GM23338 (cell line): ENCODE measurements at regions not wholly inside any gene's neighbourhood (a gene's known extent, or its start where the extent isn't known, plus 50 kb on each side); places are given as distances from the start of the nearest gene placed in this dataset.

Source experiments
- ATAC-seq: fragments of 200-7000 bp; cut with Tn5 transposase; 3 replicates; pipeline ENCODE4 v1.9.1; 2020
- DNase-seq: peaks from one replicate; pipeline ENCODE4 v3.0.0-alpha.2; 2015; ENCODE audit warnings: low spot score
- H2AFZ ChIP-seq: fragments of 200-600 bp; sonication (generic); 2 replicates; pipeline ENCODE4 v1.8.0; 2016; ENCODE audit warnings: antibody characterized with exemption, mild to moderate bottlenecking, moderate library complexity
- H3F3A ChIP-seq: fragments of 200-600 bp; sonication (generic); replicated peaks from 2 replicates; pipeline ENCODE4 v1.8.0; 2017; ENCODE audit warnings: antibody characterized with exemption, mixed run types, low read depth
- H3K27ac ChIP-seq: fragments of 200-600 bp; sonication (generic); 2 replicates; pipeline ENCODE4 v1.6.1; 2016; ENCODE audit warnings: low read depth
- H3K27me3 ChIP-seq: fragments of 200-600 bp; sonication (generic); 2 replicates; pipeline ENCODE4 v1.8.0; 2016; ENCODE audit warnings: mild to moderate bottlenecking, mixed run types, moderate library complexity; ENCODE audit not compliant: insufficient read depth
- H3K36me3 ChIP-seq: fragments of 200-600 bp; sonication (generic); 2 replicates; pipeline ENCODE4 v1.8.0; 2016; ENCODE audit warnings: mild to moderate bottlenecking; ENCODE audit not compliant: insufficient read depth
- H3K4me1 ChIP-seq: fragments of 200-600 bp; sonication (generic); 2 replicates; pipeline ENCODE4 v1.8.0; 2016; ENCODE audit warnings: mild to moderate bottlenecking, moderate library complexity; ENCODE audit not compliant: insufficient read depth
- H3K4me2 ChIP-seq: fragments of 200-600 bp; sonication (generic); 2 replicates; pipeline ENCODE4 v1.7.1; 2017; ENCODE audit warnings: mixed run types
- H3K4me3 ChIP-seq: fragments of 200-600 bp; sonication (generic); 2 replicates; pipeline ENCODE4 v1.6.1; 2016; ENCODE audit warnings: mixed run types
- H3K79me2 ChIP-seq: fragments of 200-600 bp; sonication (generic); replicated peaks from 2 replicates; pipeline ENCODE4 v1.8.0; 2017; ENCODE audit warnings: mild to moderate bottlenecking; ENCODE audit not compliant: insufficient read depth
- H3K9me2 ChIP-seq: fragments of 200-600 bp; sonication (generic); 2 replicates; pipeline ENCODE4 v1.8.0; 2017; ENCODE audit not compliant: insufficient read depth
- H4K20me1 ChIP-seq: fragments of 200-600 bp; sonication (generic); replicated peaks from 2 replicates; pipeline ENCODE4 v1.8.0; 2017; ENCODE audit warnings: mild to moderate bottlenecking; ENCODE audit not compliant: insufficient read depth
- H3K27ac Mint-ChIP-seq: 2 replicates; pipeline ENCODE4 v1.8.0; 2020; ENCODE audit warnings: inconsistent platforms, mild to moderate bottlenecking, moderate library complexity, mixed read lengths
- H3K27me3 Mint-ChIP-seq: 3 replicates; pipeline ENCODE4 v1.8.0; 2022; ENCODE audit warnings: low read depth, mild to moderate bottlenecking, moderate library complexity, mixed read lengths, inconsistent platforms; ENCODE audit not compliant: insufficient read depth, poor library complexity
- H3K36me3 Mint-ChIP-seq: 3 replicates; pipeline ENCODE4 v1.8.0; 2021; ENCODE audit warnings: low read depth, mild to moderate bottlenecking, inconsistent platforms, moderate library complexity, mixed read lengths
- H3K4me1 Mint-ChIP-seq: 3 replicates; pipeline ENCODE4 v1.8.0; 2020; ENCODE audit warnings: mild to moderate bottlenecking, inconsistent platforms, mixed read lengths
- H3K4me3 Mint-ChIP-seq: 3 replicates; pipeline ENCODE4 v1.8.0; 2021; ENCODE audit warnings: moderate library complexity, mild to moderate bottlenecking, inconsistent platforms, mixed read lengths
- H3K9me3 Mint-ChIP-seq: 3 replicates; pipeline ENCODE4 v1.8.0; 2020; ENCODE audit warnings: moderate library complexity, mild to moderate bottlenecking, inconsistent platforms, mixed read lengths
- CREB1 ChIP-seq: fragments of 250-450 bp; sonication (Bioruptor Pico); IDR thresholded peaks from 2 replicates; pipeline ENCODE4 v1.5.0; 2020; ENCODE audit warnings: low read depth, mild to moderate bottlenecking, moderate library complexity
- CTCF ChIP-seq, 2 experiments: fragments of 200-600 bp in 1 of 2; sonication (generic) in 1 of 2; conservative IDR thresholded peaks; 2 replicates each; pipeline versions ENCODE4 v1.5.1 to v1.6.1; 2016 to 2017; ENCODE audit warnings: antibody characterized with exemption in 2 of 2, low read depth in 2 of 2, mild to moderate bottlenecking in 2 of 2, moderate library complexity in 1 of 2
- ETS1 ChIP-seq: IDR thresholded peaks from 2 replicates; pipeline ENCODE4 v1.6.1; 2016; ENCODE audit warnings: antibody characterized with exemption
- EZH2 ChIP-seq: fragments of 200-600 bp; sonication (generic); IDR thresholded peaks from one replicate; pipeline ENCODE4 v1.8.0; 2017; ENCODE audit warnings: antibody characterized with exemption, mild to moderate bottlenecking, low read depth; ENCODE audit not compliant: unreplicated experiment
- EZH2phosphoT487 ChIP-seq: fragments of 200-600 bp; sonication (generic); IDR thresholded peaks from one replicate; pipeline ENCODE4 v1.8.1; 2018; ENCODE audit warnings: antibody characterized with exemption; ENCODE audit not compliant: unreplicated experiment
- JUNB ChIP-seq: IDR thresholded peaks from one replicate; pipeline ENCODE4 v1.6.1; 2016; ENCODE audit warnings: antibody characterized with exemption; ENCODE audit not compliant: unreplicated experiment
- NANOG ChIP-seq: IDR thresholded peaks from 2 replicates; pipeline ENCODE4 v1.6.1; 2016; ENCODE audit warnings: antibody characterized with exemption, borderline replicate concordance
- POLR2AphosphoS5 ChIP-seq: IDR thresholded peaks from 2 replicates; pipeline ENCODE4 v1.6.1; 2016; ENCODE audit warnings: antibody characterized with exemption, low read depth
- REST ChIP-seq: IDR thresholded peaks from one replicate; pipeline ENCODE4 v1.6.1; 2018; ENCODE audit warnings: antibody characterized with exemption; ENCODE audit not compliant: unreplicated experiment
- STAT1 ChIP-seq: IDR thresholded peaks from one replicate; pipeline ENCODE4 v1.6.1; 2016; ENCODE audit warnings: antibody characterized with exemption; ENCODE audit not compliant: unreplicated experiment
- ZNF114 ChIP-seq: fragments of 250-450 bp; sonication (Bioruptor Pico); IDR thresholded peaks from 2 replicates; pipeline ENCODE4 v1.5.0; 2020; ENCODE audit warnings: mild to moderate bottlenecking, moderate library complexity
- ZNF331 ChIP-seq: fragments of 250-450 bp; sonication (Bioruptor Pico); IDR thresholded peaks from 2 replicates; pipeline ENCODE4 v1.5.0; 2020; ENCODE audit warnings: low read depth, mild to moderate bottlenecking, moderate library complexity
- ZNF462 ChIP-seq: fragments of 250-450 bp; sonication (Bioruptor Pico); IDR thresholded peaks from 2 replicates; pipeline ENCODE4 v1.5.0; 2020; ENCODE audit warnings: mild to moderate bottlenecking, moderate library complexity

- no peaks in the 10 kb centered on the region for H3K4me1 ChIP-seq
Measured at GRCh38 chr11:134670961-134671370, 258.9 kb upstream of the B3GAT1 start.

More at GRCh38 chr11:134670961-134671370, 258.9 kb upstream of the B3GAT1 start:
- Mint-ChIP-seq H3K9me3 (no peaks in the 10 kb centered on the region), H3K4me3 (no peak overlapping the region), H3K27me3 (peaks cover 4% of the 10 kb centered on the region), H3K36me3 (no peaks in the 10 kb centered on the region), H3K4me1 (peaks cover 4% of the 10 kb centered on the region), H3K27ac (no peak overlapping the region)
- no peak overlapping the region for H3K4me3 ChIP-seq
- ATAC-seq, result peak; percentile 60
- peak overlapping the region; percentile 43; the same call in 1 of the 2 replicates for H2AFZ ChIP-seq
- H3F3A ChIP-seq, result no peaks in the 10 kb centered on the region
- H4K20me1 ChIP-seq, result no peaks in the 10 kb centered on the region
- DNase-seq, result no peak
- no peak overlapping the region for H3K27ac ChIP-seq
- no peaks in the 10 kb centered on the region for H3K79me2 ChIP-seq
- no peaks in the 10 kb centered on the region for H3K36me3 ChIP-seq
- no peaks in the 10 kb centered on the region for H3K27me3 ChIP-seq
- H3K4me2 ChIP-seq, result no peak overlapping the region
- H3K9me2 ChIP-seq, result no peaks in the 10 kb centered on the region
- TF ChIP-seq EZH2phosphoT487 (no peak), POLR2AphosphoS5 (no peak), EZH2 (no peak), ZNF331 (CRISPR knock-in tag) (no peak), ZNF462 (CRISPR knock-in tag) (no peak), CREB1 (no peak), NANOG (no peak), ETS1 (no peak), ZNF114 (CRISPR knock-in tag) (no peak), STAT1 (no peak), CTCF (conservative IDR thresholded peaks at IDR 0.05; ENCODE audit: low read depth in 2 of 2) (no peak), REST (no peak), JUNB (no peak)
